ENCODE measurements at regions not wholly inside any gene's neighbourhood (a gene's known extent, or its start where the extent isn't known, plus 50 kb on each side); places are given as distances from the start of the nearest gene placed in this dataset.

GRCh38 chr16:82506692-82507670, 119.8 kb upstream of the CDH13 start:
- no peak overlapping the region for H3K27ac ChIP-seq
- CTCF ChIA-PET = interaction anchor here (0.7 kb wide), 1 partner anchor 161 kb away, joined by 4 read pairs; no protein-coding TSS in a partner anchor
- no peak for TF ChIP-seq CTCF (conservative IDR thresholded peaks at IDR 0.05; ENCODE audit: low read depth)
- DNase-seq (ENCODE audit: low spot score) = no peak
- POLR2A ChIA-PET (ENCODE audit: low non-redundant PET) = no interaction called here

GRCh38 chr16:82504836-82505235, 121.9 kb upstream of the CDH13 start:
- H3K27ac ChIP-seq = no peak overlapping the region
- DNase-seq (ENCODE audit: low spot score) = no peak
- ChIA-PET CTCF (no interaction called here), POLR2A (ENCODE audit: low non-redundant PET) (no interaction called here)
- TF ChIP-seq CTCF (conservative IDR thresholded peaks at IDR 0.05; ENCODE audit: low read depth) = no peak

GRCh38 chr16:82499302-82499701, 127.5 kb upstream of the CDH13 start:
- DNase-seq (ENCODE audit: low spot score) = no peak
- H3K27ac ChIP-seq = no peak overlapping the region
- POLR2A ChIA-PET (ENCODE audit: low non-redundant PET) = no interaction called here
- CTCF ChIA-PET = no interaction called here
- no peak for TF ChIP-seq CTCF (conservative IDR thresholded peaks at IDR 0.05; ENCODE audit: low read depth)

GRCh38 chr16:82497139-82497538, 129.6 kb upstream of the CDH13 start:
- no peak for TF ChIP-seq CTCF (conservative IDR thresholded peaks at IDR 0.05; ENCODE audit: low read depth)
- H3K27ac ChIP-seq = no peak overlapping the region
- ChIA-PET CTCF (interaction anchor here (0.6 to 0.7 kb wide), 2 partner anchors 896 to 1061 kb away, joined by 4 to 5 read pairs; no protein-coding TSS in a partner anchor), POLR2A (ENCODE audit: low non-redundant PET) (no interaction called here)
- no peak for DNase-seq (ENCODE audit: low spot score)

GRCh38 chr16:82488460-82488859, 138.3 kb upstream of the CDH13 start:
- TF ChIP-seq CTCF (conservative IDR thresholded peaks at IDR 0.05; ENCODE audit: low read depth) = no peak
- no peak for DNase-seq (ENCODE audit: low spot score)
- POLR2A ChIA-PET (ENCODE audit: low non-redundant PET) = no interaction called here
- H3K27ac ChIP-seq = no peak overlapping the region
- CTCF ChIA-PET = no interaction called here

GRCh38 chr16:82481455-82481854, 145.3 kb upstream of the CDH13 start:
- no peak for DNase-seq (ENCODE audit: low spot score)
- H3K27ac ChIP-seq = no peak overlapping the region
- POLR2A ChIA-PET (ENCODE audit: low non-redundant PET) = no interaction called here
- no peak for TF ChIP-seq CTCF (conservative IDR thresholded peaks at IDR 0.05; ENCODE audit: low read depth)
- CTCF ChIA-PET = no interaction called here
